ENCODE measurements at regions not wholly inside any gene's neighbourhood (a gene's known extent, or its start where the extent isn't known, plus 50 kb on each side); places are given as distances from the start of the nearest gene placed in this dataset.

DNA sequence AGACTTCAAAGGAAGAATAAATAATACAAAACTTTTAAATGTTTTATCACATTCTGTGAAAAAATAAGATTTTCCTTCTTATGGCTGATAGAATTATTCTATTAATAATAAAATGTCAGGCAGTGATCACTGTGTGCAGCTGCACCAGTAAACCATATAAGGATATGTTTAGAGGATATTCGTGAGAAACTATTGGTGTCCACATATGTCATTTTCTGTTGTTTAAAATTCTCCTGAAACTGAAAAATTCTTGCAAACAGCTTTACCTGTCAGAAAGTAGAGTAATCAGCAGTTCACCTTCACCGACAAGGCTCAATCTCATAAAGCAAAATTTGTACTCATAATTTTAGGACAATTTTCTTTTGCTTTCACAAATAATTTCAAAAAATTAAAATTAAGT lies 170.1 kb upstream of the KCNH7 start:
- no peaks in the 10 kb centered on the region for H3K4me1 ChIP-seq (ENCODE audit: control insufficient read depth in 1 of 2, insufficient read depth in 2 of 2, low read length in 2 of 2)
- Mint-ChIP-seq H3K4me1 (no peaks in the 10 kb centered on the region), H3K36me3 (no peaks in the 10 kb centered on the region), H3K4me3 (no peak overlapping the region), H3K9me3 (peaks cover 0 to 8% (median 3%) of the 10 kb centered on the region in 7 donors), H3K27me3 (ENCODE audit: low read depth in 3 of 3) (no peaks in the 10 kb centered on the region), H3K27ac (no peak overlapping the region)
- H2AFZ ChIP-seq (ENCODE audit: insufficient read depth, low read depth, low read length, poor library complexity, severe bottlenecking) = no peak overlapping the region
- H3K79me2 ChIP-seq (ENCODE audit: insufficient read depth, low read length) = no peaks in the 10 kb centered on the region
- no peak overlapping the region for H3K9ac ChIP-seq (ENCODE audit: insufficient read depth, low read length, poor library complexity, severe bottlenecking)
- TF ChIP-seq, protein P1, sequence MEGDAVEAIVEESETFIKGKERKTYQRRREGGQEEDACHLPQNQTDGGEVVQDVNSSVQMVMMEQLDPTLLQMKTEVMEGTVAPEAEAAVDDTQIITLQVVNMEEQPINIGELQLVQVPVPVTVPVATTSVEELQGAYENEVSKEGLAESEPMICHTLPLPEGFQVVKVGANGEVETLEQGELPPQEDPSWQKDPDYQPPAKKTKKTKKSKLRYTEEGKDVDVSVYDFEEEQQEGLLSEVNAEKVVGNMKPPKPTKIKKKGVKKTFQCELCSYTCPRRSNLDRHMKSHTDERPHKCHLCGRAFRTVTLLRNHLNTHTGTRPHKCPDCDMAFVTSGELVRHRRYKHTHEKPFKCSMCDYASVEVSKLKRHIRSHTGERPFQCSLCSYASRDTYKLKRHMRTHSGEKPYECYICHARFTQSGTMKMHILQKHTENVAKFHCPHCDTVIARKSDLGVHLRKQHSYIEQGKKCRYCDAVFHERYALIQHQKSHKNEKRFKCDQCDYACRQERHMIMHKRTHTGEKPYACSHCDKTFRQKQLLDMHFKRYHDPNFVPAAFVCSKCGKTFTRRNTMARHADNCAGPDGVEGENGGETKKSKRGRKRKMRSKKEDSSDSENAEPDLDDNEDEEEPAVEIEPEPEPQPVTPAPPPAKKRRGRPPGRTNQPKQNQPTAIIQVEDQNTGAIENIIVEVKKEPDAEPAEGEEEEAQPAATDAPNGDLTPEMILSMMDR (IDR thresholded peaks at IDR 0.05) = no peak
- no peak overlapping the region for H3K27ac ChIP-seq (ENCODE audit: low read depth in 1 of 2, low read length in 2 of 2)
- H3K4me2 ChIP-seq (replicated peaks; ENCODE audit: extremely low read depth, low read length, poor library complexity, severe bottlenecking) = no peak overlapping the region
- no peaks in the 10 kb centered on the region for H3K27me3 ChIP-seq (ENCODE audit: control insufficient read depth in 2 of 2, insufficient read depth in 2 of 2, low read length in 2 of 2)
- DNase-seq = no peak
- intact Hi-C loops (cut with micrococcal nuclease) = no loop called here
- H3K4me3 ChIP-seq (replicated peaks in 1 of 3; ENCODE audit: low read depth in 2 of 3, low read length in 3 of 3) = no peak overlapping the region
- WGBS (ENCODE audit: insufficient coverage) = no CpG with 5 or more reads among the region's 2 CpGs
- H4K20me1 ChIP-seq (ENCODE audit: insufficient read depth, low read length) = no peaks in the 10 kb centered on the region
- no peaks in the 10 kb centered on the region for H3K36me3 ChIP-seq (replicated peaks in 1 of 2; ENCODE audit: control insufficient read depth in 1 of 2, insufficient read depth in 2 of 2, low read length in 2 of 2)
- H3K9me3 ChIP-seq (replicated peaks in 1 of 2; ENCODE audit: control insufficient read depth in 1 of 2, insufficient read depth in 1 of 2, low read length in 2 of 2) = peaks cover 0 to 2% of the 10 kb centered on the region in 2 donors

DNA sequence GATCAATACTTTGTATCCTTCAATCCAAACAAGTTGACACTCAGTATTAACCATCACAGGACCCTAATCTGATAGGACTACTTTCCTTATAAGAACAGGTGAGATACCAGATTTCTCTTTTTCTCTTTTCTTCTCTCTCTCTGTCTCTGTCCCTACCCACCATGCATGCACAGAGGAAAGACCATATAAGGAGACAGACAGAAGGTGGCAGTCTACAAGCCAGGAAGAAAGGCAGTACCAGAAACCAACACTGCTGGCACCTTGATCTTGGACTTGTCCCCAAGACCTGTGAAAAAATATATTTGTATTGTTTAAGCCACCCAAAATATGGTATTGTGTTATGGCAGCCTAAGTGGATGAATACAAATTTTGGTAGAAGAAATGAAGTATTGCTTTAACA lies 156.2 kb upstream of the KCNH7 start:
- H3K36me3 ChIP-seq (replicated peaks in 1 of 2; ENCODE audit: control insufficient read depth in 1 of 2, insufficient read depth in 2 of 2, low read length in 2 of 2) = no peaks in the 10 kb centered on the region
- no peak overlapping the region for H3K27ac ChIP-seq (ENCODE audit: low read depth in 1 of 2, low read length in 2 of 2)
- no peak overlapping the region for H3K9ac ChIP-seq (ENCODE audit: insufficient read depth, low read length, poor library complexity, severe bottlenecking)
- no peaks in the 10 kb centered on the region for H3K4me1 Mint-ChIP-seq
- H3K4me3 Mint-ChIP-seq = no peak overlapping the region
- H3K36me3 Mint-ChIP-seq = no peaks in the 10 kb centered on the region
- H3K27me3 Mint-ChIP-seq (ENCODE audit: low read depth in 3 of 3) = peaks cover 0 to 1% (median 0%) of the 10 kb centered on the region in 3 donors
- no peaks in the 10 kb centered on the region for H3K4me1 ChIP-seq (ENCODE audit: control insufficient read depth in 1 of 2, insufficient read depth in 2 of 2, low read length in 2 of 2)
- no peak for DNase-seq
- H3K9me3 ChIP-seq (replicated peaks in 1 of 2; ENCODE audit: control insufficient read depth in 1 of 2, insufficient read depth in 1 of 2, low read length in 2 of 2) = no peaks in the 10 kb centered on the region
- no peak overlapping the region for H3K4me3 ChIP-seq (replicated peaks in 1 of 3; ENCODE audit: low read depth in 2 of 3, low read length in 3 of 3)
- peaks cover 0 to 7% (median 2%) of the 10 kb centered on the region in 7 donors for H3K9me3 Mint-ChIP-seq
- TF ChIP-seq, protein P1 (IDR thresholded peaks at IDR 0.05) = no peak
- no peaks in the 10 kb centered on the region for H3K79me2 ChIP-seq (ENCODE audit: insufficient read depth, low read length)
- H4K20me1 ChIP-seq (ENCODE audit: insufficient read depth, low read length) = no peaks in the 10 kb centered on the region
- intact Hi-C loops (cut with micrococcal nuclease) = no loop called here
- no peak overlapping the region for H3K27ac Mint-ChIP-seq
- H2AFZ ChIP-seq (ENCODE audit: insufficient read depth, low read depth, low read length, poor library complexity, severe bottlenecking) = no peak overlapping the region
- H3K27me3 ChIP-seq (ENCODE audit: control insufficient read depth in 2 of 2, insufficient read depth in 2 of 2, low read length in 2 of 2) = no peaks in the 10 kb centered on the region
- H3K4me2 ChIP-seq (replicated peaks; ENCODE audit: extremely low read depth, low read length, poor library complexity, severe bottlenecking) = no peak overlapping the region

All from CD14-positive monocyte (primary cell).